ENCODE measurements at regions not wholly inside any gene's neighbourhood (a gene's known extent, or its start where the extent isn't known, plus 50 kb on each side); places are given as distances from the start of the nearest gene placed in this dataset.

- Histone ChIP-seq H3K9ac (ENCODE audit: insufficient read length, low read depth) (no peak overlapping the region), H3K4me3 (ENCODE audit: insufficient read length, low read depth) (no peak overlapping the region), H3K4me1 (ENCODE audit: insufficient read depth, insufficient read length) (no peaks in the 10 kb centered on the region), H3K36me3 (ENCODE audit: insufficient read depth, insufficient read length, low read length) (no peaks in the 10 kb centered on the region), H3K27me3 (ENCODE audit: insufficient read depth, insufficient read length) (no peaks in the 10 kb centered on the region), H3K9me3 (ENCODE audit: insufficient read depth, low read length) (no peaks in the 10 kb centered on the region)
- TF ChIP-seq SUZ12 (IDR thresholded peaks at IDR 0.05; ENCODE audit: extremely low read depth, insufficient read depth, insufficient read length) (no peak), YY1 (IDR thresholded peaks at IDR 0.05; ENCODE audit: insufficient read depth, insufficient read length) (no peak), ZNF274 (IDR thresholded peaks at IDR 0.05; ENCODE audit: low read depth, low read length) (no peak)
- no peak for DNase-seq (ENCODE audit: low read depth, low spot score)
Measured at GRCh38 chr13:59266478-59267063, 897.2 kb downstream of the DIAPH3 start.

GRCh38 chr13:59269476-59269875 lies 894.3 kb downstream of the DIAPH3 start:
- Histone ChIP-seq H3K4me3 (ENCODE audit: insufficient read length, low read depth) (no peak overlapping the region), H3K36me3 (ENCODE audit: insufficient read depth, insufficient read length, low read length) (no peaks in the 10 kb centered on the region), H3K4me1 (ENCODE audit: insufficient read depth, insufficient read length) (no peaks in the 10 kb centered on the region), H3K9me3 (ENCODE audit: insufficient read depth, low read length) (no peaks in the 10 kb centered on the region), H3K9ac (ENCODE audit: insufficient read length, low read depth) (no peak overlapping the region), H3K27me3 (ENCODE audit: insufficient read depth, insufficient read length) (no peaks in the 10 kb centered on the region)
- no peak for DNase-seq (ENCODE audit: low read depth, low spot score)
- TF ChIP-seq SUZ12 (IDR thresholded peaks at IDR 0.05; ENCODE audit: extremely low read depth, insufficient read depth, insufficient read length) (no peak), YY1 (IDR thresholded peaks at IDR 0.05; ENCODE audit: insufficient read depth, insufficient read length) (no peak), ZNF274 (IDR thresholded peaks at IDR 0.05; ENCODE audit: low read depth, low read length) (no peak)

GRCh38 chr13:59270327-59270726 lies 893.4 kb downstream of the DIAPH3 start:
- H3K9me3 ChIP-seq (ENCODE audit: insufficient read depth, low read length) = no peaks in the 10 kb centered on the region
- TF ChIP-seq SUZ12 (IDR thresholded peaks at IDR 0.05; ENCODE audit: extremely low read depth, insufficient read depth, insufficient read length) (no peak), YY1 (IDR thresholded peaks at IDR 0.05; ENCODE audit: insufficient read depth, insufficient read length) (no peak), ZNF274 (IDR thresholded peaks at IDR 0.05; ENCODE audit: low read depth, low read length) (no peak)
- no peaks in the 10 kb centered on the region for H3K36me3 ChIP-seq (ENCODE audit: insufficient read depth, insufficient read length, low read length)
- no peaks in the 10 kb centered on the region for H3K27me3 ChIP-seq (ENCODE audit: insufficient read depth, insufficient read length)
- no peak overlapping the region for H3K4me3 ChIP-seq (ENCODE audit: insufficient read length, low read depth)
- no peak for DNase-seq (ENCODE audit: low read depth, low spot score)
- H3K9ac ChIP-seq (ENCODE audit: insufficient read length, low read depth) = no peak overlapping the region
- H3K4me1 ChIP-seq (ENCODE audit: insufficient read depth, insufficient read length) = no peaks in the 10 kb centered on the region

- TF ChIP-seq SUZ12 (IDR thresholded peaks at IDR 0.05; ENCODE audit: extremely low read depth, insufficient read depth, insufficient read length) (no peak), YY1 (IDR thresholded peaks at IDR 0.05; ENCODE audit: insufficient read depth, insufficient read length) (no peak), ZNF274 (IDR thresholded peaks at IDR 0.05; ENCODE audit: low read depth, low read length) (no peak)
- no peaks in the 10 kb centered on the region for H3K4me1 ChIP-seq (ENCODE audit: insufficient read depth, insufficient read length)
- no peaks in the 10 kb centered on the region for H3K27me3 ChIP-seq (ENCODE audit: insufficient read depth, insufficient read length)
- no peak for DNase-seq (ENCODE audit: low read depth, low spot score)
- H3K9ac ChIP-seq (ENCODE audit: insufficient read length, low read depth) = no peak overlapping the region
- no peaks in the 10 kb centered on the region for H3K36me3 ChIP-seq (ENCODE audit: insufficient read depth, insufficient read length, low read length)
- H3K4me3 ChIP-seq (ENCODE audit: insufficient read length, low read depth) = no peak overlapping the region
- H3K9me3 ChIP-seq (ENCODE audit: insufficient read depth, low read length) = no peaks in the 10 kb centered on the region
Measured at GRCh38 chr13:59274958-59275727, 888.6 kb downstream of the DIAPH3 start.

- no peaks in the 10 kb centered on the region for H3K4me1 ChIP-seq (ENCODE audit: insufficient read depth, insufficient read length)
- no peaks in the 10 kb centered on the region for H3K9me3 ChIP-seq (ENCODE audit: insufficient read depth, low read length)
- H3K27me3 ChIP-seq (ENCODE audit: insufficient read depth, insufficient read length) = no peaks in the 10 kb centered on the region
- no peak for DNase-seq (ENCODE audit: low read depth, low spot score)
- H3K36me3 ChIP-seq (ENCODE audit: insufficient read depth, insufficient read length, low read length) = no peaks in the 10 kb centered on the region
- TF ChIP-seq YY1 (IDR thresholded peaks at IDR 0.05; ENCODE audit: insufficient read depth, insufficient read length) (no peak), ZNF274 (IDR thresholded peaks at IDR 0.05; ENCODE audit: low read depth, low read length) (no peak), SUZ12 (IDR thresholded peaks at IDR 0.05; ENCODE audit: extremely low read depth, insufficient read depth, insufficient read length) (no peak)
- H3K4me3 ChIP-seq (ENCODE audit: insufficient read length, low read depth) = no peak overlapping the region
- H3K9ac ChIP-seq (ENCODE audit: insufficient read length, low read depth) = no peak overlapping the region
Measured at GRCh38 chr13:59276436-59276835, 887.3 kb downstream of the DIAPH3 start.

GRCh38 chr13:59277106-59277505 lies 886.6 kb downstream of the DIAPH3 start:
- H3K9me3 ChIP-seq (ENCODE audit: insufficient read depth, low read length) = no peaks in the 10 kb centered on the region
- H3K36me3 ChIP-seq (ENCODE audit: insufficient read depth, insufficient read length, low read length) = no peaks in the 10 kb centered on the region
- H3K4me1 ChIP-seq (ENCODE audit: insufficient read depth, insufficient read length) = no peaks in the 10 kb centered on the region
- H3K27me3 ChIP-seq (ENCODE audit: insufficient read depth, insufficient read length) = no peaks in the 10 kb centered on the region
- no peak overlapping the region for H3K9ac ChIP-seq (ENCODE audit: insufficient read length, low read depth)
- H3K4me3 ChIP-seq (ENCODE audit: insufficient read length, low read depth) = no peak overlapping the region
- DNase-seq (ENCODE audit: low read depth, low spot score) = no peak
- TF ChIP-seq YY1 (IDR thresholded peaks at IDR 0.05; ENCODE audit: insufficient read depth, insufficient read length) (no peak), ZNF274 (IDR thresholded peaks at IDR 0.05; ENCODE audit: low read depth, low read length) (no peak), SUZ12 (IDR thresholded peaks at IDR 0.05; ENCODE audit: extremely low read depth, insufficient read depth, insufficient read length) (no peak)

- no peaks in the 10 kb centered on the region for H3K4me1 ChIP-seq (ENCODE audit: insufficient read depth, insufficient read length)
- H3K9me3 ChIP-seq (ENCODE audit: insufficient read depth, low read length) = no peaks in the 10 kb centered on the region
- no peak for DNase-seq (ENCODE audit: low read depth, low spot score)
- H3K4me3 ChIP-seq (ENCODE audit: insufficient read length, low read depth) = no peak overlapping the region
- no peaks in the 10 kb centered on the region for H3K36me3 ChIP-seq (ENCODE audit: insufficient read depth, insufficient read length, low read length)
- H3K27me3 ChIP-seq (ENCODE audit: insufficient read depth, insufficient read length) = no peaks in the 10 kb centered on the region
- no peak overlapping the region for H3K9ac ChIP-seq (ENCODE audit: insufficient read length, low read depth)
- no peak for TF ChIP-seq ZNF274 (IDR thresholded peaks at IDR 0.05; ENCODE audit: low read depth, low read length)
- TF ChIP-seq SUZ12 (IDR thresholded peaks at IDR 0.05; ENCODE audit: extremely low read depth, insufficient read depth, insufficient read length) = no peak
- TF ChIP-seq YY1 (IDR thresholded peaks at IDR 0.05; ENCODE audit: insufficient read depth, insufficient read length) = no peak
Measured at GRCh38 chr13:59279028-59279427, 884.7 kb downstream of the DIAPH3 start.

Measured in NT2/D1 (cell line).